ENCODE measurements at regions not wholly inside any gene's neighbourhood (a gene's known extent, or its start where the extent isn't known, plus 50 kb on each side); places are given as distances from the start of the nearest gene placed in this dataset.
"Not testable (repeated sequence)": the region's sequence is repeated elsewhere in the genome, so short reads cannot be mapped to it uniquely, and the experiment has no call there.

DNA sequence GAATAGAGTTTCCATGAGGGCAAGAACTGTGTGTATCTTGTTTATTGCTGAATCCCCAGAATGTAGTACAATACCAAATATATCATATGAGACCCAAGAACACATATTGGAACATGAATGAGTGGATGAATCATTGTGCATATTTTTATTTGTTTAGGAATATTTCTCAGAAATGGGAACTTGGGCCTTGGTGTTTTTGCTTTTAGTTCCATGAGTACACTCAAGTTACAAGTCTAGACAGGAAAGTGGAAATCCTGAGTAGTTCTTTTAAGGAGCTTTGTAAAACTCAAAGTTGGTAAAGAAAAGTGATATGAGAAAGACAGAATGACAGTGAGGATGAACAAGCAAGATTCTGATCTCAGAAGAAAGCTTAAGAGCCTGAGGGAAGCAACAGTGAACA, 647.0 kb downstream of the EFNA5 start:
- Histone ChIP-seq H3K9me3 (replicated peaks; ENCODE audit: control insufficient read depth, low read depth, low read length) (no peaks in the 10 kb centered on the region), H3K4me3 (ENCODE audit: low read length) (no peak overlapping the region), H3K27ac (ENCODE audit: low read length) (no peak overlapping the region), H3K36me3 (ENCODE audit: control insufficient read depth, insufficient read depth, low read length) (no peaks in the 10 kb centered on the region), H3K4me1 (ENCODE audit: control insufficient read depth, insufficient read depth, low read length) (no peaks in the 10 kb centered on the region), H3K27me3 (ENCODE audit: control insufficient read depth, insufficient read depth, low read length) (no peaks in the 10 kb centered on the region)
- no peak for DNase-seq

DNA sequence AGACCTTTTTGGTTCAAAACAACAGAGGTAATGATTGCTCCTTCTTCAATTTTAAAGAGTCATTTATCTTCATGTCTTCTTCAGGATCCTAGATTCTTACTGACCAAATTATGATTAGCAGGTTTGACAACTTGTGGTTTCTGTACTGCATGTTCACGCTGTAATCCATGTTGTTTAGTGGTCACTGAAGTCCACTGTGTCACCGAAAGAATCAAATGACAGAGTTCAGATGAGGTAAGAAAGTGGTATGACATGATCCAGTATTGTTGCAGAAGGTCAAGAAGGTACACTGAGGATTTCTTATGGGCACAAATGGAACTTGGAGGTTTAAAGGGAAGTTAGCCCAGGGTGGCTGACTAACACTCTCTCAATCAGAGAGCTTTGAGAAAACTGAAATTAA, 649.2 kb downstream of the EFNA5 start:
- no peak for DNase-seq
- 96% methylated on average over 2 of the region's 2 CpGs for WGBS (ENCODE audit: insufficient coverage)
- H3K27ac ChIP-seq (ENCODE audit: low read length) = no peak overlapping the region
- H3K9me3 ChIP-seq (replicated peaks; ENCODE audit: control insufficient read depth, low read depth, low read length) = no peaks in the 10 kb centered on the region
- no peak overlapping the region for H3K4me3 ChIP-seq (ENCODE audit: low read length)
- H3K4me1 ChIP-seq (ENCODE audit: control insufficient read depth, insufficient read depth, low read length) = no peaks in the 10 kb centered on the region
- H3K27me3 ChIP-seq (ENCODE audit: control insufficient read depth, insufficient read depth, low read length) = no peaks in the 10 kb centered on the region
- H3K36me3 ChIP-seq (ENCODE audit: control insufficient read depth, insufficient read depth, low read length) = no peaks in the 10 kb centered on the region

DNA sequence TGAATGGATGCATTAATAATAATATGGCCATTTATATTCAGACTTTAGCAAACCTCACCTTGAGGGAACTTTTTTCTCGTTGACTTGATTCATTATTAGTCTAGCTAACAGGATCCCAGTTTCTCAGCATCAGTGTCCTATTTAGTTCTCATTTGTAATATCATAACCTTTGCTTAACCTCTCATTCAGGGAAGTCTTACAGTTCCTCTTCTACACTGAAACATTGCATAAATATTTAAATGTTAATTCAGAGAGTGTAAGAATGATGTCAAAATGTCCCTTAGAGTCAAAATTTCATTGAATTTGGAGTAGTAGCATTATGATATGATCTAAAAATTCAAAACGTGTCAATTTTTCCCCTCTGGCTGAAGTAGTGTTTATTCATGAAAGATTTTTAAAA, 650.1 kb downstream of the EFNA5 start:
- no peak overlapping the region for H3K27ac ChIP-seq (ENCODE audit: low read length)
- no peaks in the 10 kb centered on the region for H3K36me3 ChIP-seq (ENCODE audit: control insufficient read depth, insufficient read depth, low read length)
- H3K27me3 ChIP-seq (ENCODE audit: control insufficient read depth, insufficient read depth, low read length) = no peaks in the 10 kb centered on the region
- WGBS (ENCODE audit: insufficient coverage) = 83% methylated on average over 1 of the region's 2 CpGs
- no peaks in the 10 kb centered on the region for H3K9me3 ChIP-seq (replicated peaks; ENCODE audit: control insufficient read depth, low read depth, low read length)
- no peak for DNase-seq
- H3K4me3 ChIP-seq (ENCODE audit: low read length) = no peak overlapping the region
- no peaks in the 10 kb centered on the region for H3K4me1 ChIP-seq (ENCODE audit: control insufficient read depth, insufficient read depth, low read length)

DNA sequence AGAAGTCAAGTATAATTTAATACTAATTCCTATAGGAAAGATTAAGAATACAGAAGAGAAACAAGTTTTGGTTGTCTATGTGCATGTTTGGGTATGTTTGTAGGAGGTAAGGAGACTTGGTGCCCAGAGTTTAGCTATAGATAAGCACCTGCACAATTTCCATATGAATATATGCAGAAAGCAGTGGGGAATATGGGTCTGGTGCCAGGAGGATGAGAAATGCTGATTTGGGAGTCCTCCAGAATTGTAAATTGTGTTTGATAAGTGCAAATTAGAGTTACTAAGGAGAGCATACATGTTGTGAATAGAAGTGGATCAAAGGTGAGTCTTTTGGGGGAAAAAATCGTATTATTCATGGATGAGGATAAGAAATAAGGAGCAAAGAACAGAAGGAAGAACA, 653.1 kb downstream of the EFNA5 start:
- Histone ChIP-seq H3K4me3 (ENCODE audit: low read length) (no peak overlapping the region), H3K4me1 (ENCODE audit: control insufficient read depth, insufficient read depth, low read length) (no peaks in the 10 kb centered on the region), H3K36me3 (ENCODE audit: control insufficient read depth, insufficient read depth, low read length) (no peaks in the 10 kb centered on the region), H3K27me3 (ENCODE audit: control insufficient read depth, insufficient read depth, low read length) (no peaks in the 10 kb centered on the region), H3K9me3 (replicated peaks; ENCODE audit: control insufficient read depth, low read depth, low read length) (no peaks in the 10 kb centered on the region), H3K27ac (ENCODE audit: low read length) (no peak overlapping the region)
- no peak for DNase-seq
- WGBS (ENCODE audit: insufficient coverage) = 91% methylated on average over 1 of the region's 1 CpG

DNA sequence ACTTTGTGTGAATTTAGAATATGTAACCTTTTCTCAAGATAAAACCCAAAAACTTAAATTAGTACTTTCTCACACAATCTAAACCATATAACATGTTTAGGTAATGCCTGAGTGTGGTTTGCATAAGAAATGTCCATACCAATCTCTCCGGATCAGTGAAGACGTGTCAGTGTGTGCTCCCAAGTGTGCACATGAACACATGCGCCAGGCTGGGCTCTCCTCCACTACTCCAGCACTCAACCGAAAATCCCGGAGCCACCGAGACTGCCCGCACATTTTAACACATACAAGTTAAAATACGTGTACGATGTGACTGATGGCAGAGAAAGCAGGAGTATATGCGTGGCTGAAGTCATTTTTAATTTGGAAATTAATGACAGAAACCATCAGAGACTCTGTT, 658.4 kb downstream of the EFNA5 start:
- DNase-seq = no peak

DNA sequence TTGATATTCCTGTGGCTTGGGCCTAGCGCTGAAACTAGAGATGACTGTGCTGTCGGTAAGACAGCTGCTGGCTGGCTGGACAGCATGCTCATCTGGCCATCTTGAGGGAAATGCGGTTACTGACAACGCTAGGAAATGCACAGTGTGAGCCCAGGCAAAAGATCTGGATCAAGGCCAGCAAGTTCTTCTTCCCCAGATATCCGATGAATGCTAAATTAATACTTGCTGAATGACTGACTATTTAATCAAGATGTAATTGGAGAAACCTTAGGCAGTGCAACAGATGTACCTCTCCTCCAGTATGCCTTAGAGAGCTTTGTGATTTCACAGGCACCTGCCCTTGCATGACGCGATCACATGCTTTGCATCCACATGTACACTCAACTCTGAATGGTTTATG, 659.1 kb downstream of the EFNA5 start:
- peak; percentile 81 for DNase-seq
- Histone ChIP-seq H3K4me1 (ENCODE audit: control insufficient read depth, insufficient read depth, low read length) (no peaks in the 10 kb centered on the region), H3K9me3 (replicated peaks; ENCODE audit: control insufficient read depth, low read depth, low read length) (no peaks in the 10 kb centered on the region), H3K27ac (ENCODE audit: low read length) (no peak overlapping the region), H3K4me3 (ENCODE audit: low read length) (no peak overlapping the region), H3K36me3 (ENCODE audit: control insufficient read depth, insufficient read depth, low read length) (no peaks in the 10 kb centered on the region), H3K27me3 (ENCODE audit: control insufficient read depth, insufficient read depth, low read length) (no peaks in the 10 kb centered on the region)
- 20% methylated on average over 4 of the region's 7 CpGs for WGBS (ENCODE audit: insufficient coverage)

More for the DNA sequence above, 658.4 kb downstream of the EFNA5 start:
- 100% methylated on average over 2 of the region's 10 CpGs for WGBS (ENCODE audit: insufficient coverage)
- H3K27ac ChIP-seq (ENCODE audit: low read length) = no peak overlapping the region
- no peaks in the 10 kb centered on the region for H3K4me1 ChIP-seq (ENCODE audit: control insufficient read depth, insufficient read depth, low read length)
- H3K27me3 ChIP-seq (ENCODE audit: control insufficient read depth, insufficient read depth, low read length) = no peaks in the 10 kb centered on the region
- no peaks in the 10 kb centered on the region for H3K9me3 ChIP-seq (replicated peaks; ENCODE audit: control insufficient read depth, low read depth, low read length)
- no peak overlapping the region for H3K4me3 ChIP-seq (ENCODE audit: low read length)
- H3K36me3 ChIP-seq (ENCODE audit: control insufficient read depth, insufficient read depth, low read length) = no peaks in the 10 kb centered on the region

DNA sequence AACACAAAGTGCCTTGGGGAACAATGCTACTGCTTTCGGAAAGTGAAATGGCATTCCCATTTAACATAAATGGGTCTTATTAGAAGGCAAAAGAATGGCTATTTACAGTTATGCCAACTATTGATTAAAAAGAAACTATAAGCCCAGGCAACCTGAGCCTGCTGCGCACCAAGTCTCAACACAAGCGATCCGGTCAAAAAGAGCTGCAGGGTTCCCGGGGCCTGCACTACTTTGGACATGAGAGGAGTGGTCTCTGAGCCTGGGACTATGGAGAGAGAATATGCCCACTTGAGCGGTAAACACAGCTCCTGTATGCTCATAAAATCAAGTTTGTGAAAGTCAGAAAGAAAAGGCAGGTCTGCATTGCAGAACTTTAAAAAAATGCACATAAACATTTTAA, 660.7 kb downstream of the EFNA5 start:
- WGBS (ENCODE audit: insufficient coverage) = 80% methylated on average over 1 of the region's 6 CpGs
- no peaks in the 10 kb centered on the region for H3K36me3 ChIP-seq (ENCODE audit: control insufficient read depth, insufficient read depth, low read length)
- no peak for DNase-seq
- no peaks in the 10 kb centered on the region for H3K27me3 ChIP-seq (ENCODE audit: control insufficient read depth, insufficient read depth, low read length)
- H3K9me3 ChIP-seq (replicated peaks; ENCODE audit: control insufficient read depth, low read depth, low read length) = no peaks in the 10 kb centered on the region
- H3K27ac ChIP-seq (ENCODE audit: low read length) = no peak overlapping the region
- no peak overlapping the region for H3K4me3 ChIP-seq (ENCODE audit: low read length)
- no peaks in the 10 kb centered on the region for H3K4me1 ChIP-seq (ENCODE audit: control insufficient read depth, insufficient read depth, low read length)

DNA sequence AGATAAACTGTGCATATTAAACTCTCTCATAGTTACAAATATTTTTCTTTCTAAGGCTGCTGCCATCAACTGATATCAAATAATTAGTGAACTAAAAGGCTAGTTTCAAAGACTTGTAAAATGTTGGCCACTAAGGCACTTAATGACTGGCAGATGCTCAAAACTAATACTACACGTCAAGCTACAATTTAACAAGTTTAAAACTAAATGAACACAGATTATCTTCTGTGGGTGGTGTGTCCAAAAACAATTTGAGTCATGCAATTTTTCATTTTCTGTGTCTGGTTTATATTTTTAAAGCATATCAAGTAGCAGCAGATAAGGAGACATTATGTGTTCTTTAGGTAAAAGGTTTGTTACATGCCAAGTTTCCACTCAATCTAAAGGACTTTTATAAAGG, 665.1 kb downstream of the EFNA5 start:
- no peak for DNase-seq
- Histone ChIP-seq H3K4me1 (ENCODE audit: control insufficient read depth, insufficient read depth, low read length) (no peaks in the 10 kb centered on the region), H3K27ac (ENCODE audit: low read length) (no peak overlapping the region), H3K27me3 (ENCODE audit: control insufficient read depth, insufficient read depth, low read length) (no peaks in the 10 kb centered on the region), H3K4me3 (ENCODE audit: low read length) (no peak overlapping the region), H3K36me3 (ENCODE audit: control insufficient read depth, insufficient read depth, low read length) (no peaks in the 10 kb centered on the region), H3K9me3 (replicated peaks; ENCODE audit: control insufficient read depth, low read depth, low read length) (no peaks in the 10 kb centered on the region)
- WGBS (ENCODE audit: insufficient coverage) = no CpG with 5 or more reads among the region's 1 CpG

DNA sequence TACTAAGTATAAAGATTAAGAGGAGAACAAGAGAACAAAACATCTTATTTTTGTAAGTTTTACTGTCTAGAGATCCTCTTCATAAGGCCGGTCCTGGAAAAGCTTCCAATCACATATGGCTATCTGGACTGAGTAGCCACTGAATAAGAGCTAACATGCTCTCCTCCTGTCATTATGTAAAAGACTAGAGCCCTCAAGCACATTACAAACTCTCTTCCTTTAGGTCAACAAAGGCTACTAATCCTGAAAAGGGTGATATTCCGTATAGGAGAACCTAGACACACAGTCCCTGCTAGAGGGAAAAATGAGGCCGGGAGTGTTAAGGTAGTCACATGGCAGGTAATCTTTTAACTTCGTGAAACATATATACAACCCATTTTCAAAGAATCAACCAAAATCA, 665.6 kb downstream of the EFNA5 start:
- no peaks in the 10 kb centered on the region for H3K36me3 ChIP-seq (ENCODE audit: control insufficient read depth, insufficient read depth, low read length)
- H3K9me3 ChIP-seq (replicated peaks; ENCODE audit: control insufficient read depth, low read depth, low read length) = no peaks in the 10 kb centered on the region
- no peak for DNase-seq
- no peaks in the 10 kb centered on the region for H3K27me3 ChIP-seq (ENCODE audit: control insufficient read depth, insufficient read depth, low read length)
- no peak overlapping the region for H3K4me3 ChIP-seq (ENCODE audit: low read length)
- H3K4me1 ChIP-seq (ENCODE audit: control insufficient read depth, insufficient read depth, low read length) = no peaks in the 10 kb centered on the region
- no peak overlapping the region for H3K27ac ChIP-seq (ENCODE audit: low read length)
- WGBS (ENCODE audit: insufficient coverage) = no CpG with 5 or more reads among the region's 4 CpGs

DNA sequence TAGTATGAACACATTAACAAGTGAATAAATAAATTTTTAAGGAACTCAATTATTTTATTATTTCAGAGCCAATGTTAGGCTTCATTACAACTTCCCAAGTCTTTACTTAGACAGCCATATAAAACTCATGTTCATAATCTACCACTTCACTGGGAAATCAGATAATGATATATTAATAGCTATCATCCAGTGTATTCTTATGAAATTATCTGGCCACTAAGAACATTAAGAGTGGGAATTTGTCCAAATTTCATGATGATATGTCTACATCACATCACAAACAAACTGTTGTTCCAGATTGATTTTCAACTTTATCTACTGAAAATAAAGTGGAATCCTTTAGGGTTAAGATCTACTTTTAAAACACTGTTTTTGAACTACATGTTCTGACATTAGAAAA, 668.6 kb downstream of the EFNA5 start:
- H3K36me3 ChIP-seq (ENCODE audit: control insufficient read depth, insufficient read depth, low read length) = no peaks in the 10 kb centered on the region
- H3K27me3 ChIP-seq (ENCODE audit: control insufficient read depth, insufficient read depth, low read length) = no peaks in the 10 kb centered on the region
- no peak for DNase-seq
- peaks cover 3% of the 10 kb centered on the region for H3K9me3 ChIP-seq (replicated peaks; ENCODE audit: control insufficient read depth, low read depth, low read length)
- no peak overlapping the region for H3K4me3 ChIP-seq (ENCODE audit: low read length)
- H3K4me1 ChIP-seq (ENCODE audit: control insufficient read depth, insufficient read depth, low read length) = no peaks in the 10 kb centered on the region
- no peak overlapping the region for H3K27ac ChIP-seq (ENCODE audit: low read length)

DNA sequence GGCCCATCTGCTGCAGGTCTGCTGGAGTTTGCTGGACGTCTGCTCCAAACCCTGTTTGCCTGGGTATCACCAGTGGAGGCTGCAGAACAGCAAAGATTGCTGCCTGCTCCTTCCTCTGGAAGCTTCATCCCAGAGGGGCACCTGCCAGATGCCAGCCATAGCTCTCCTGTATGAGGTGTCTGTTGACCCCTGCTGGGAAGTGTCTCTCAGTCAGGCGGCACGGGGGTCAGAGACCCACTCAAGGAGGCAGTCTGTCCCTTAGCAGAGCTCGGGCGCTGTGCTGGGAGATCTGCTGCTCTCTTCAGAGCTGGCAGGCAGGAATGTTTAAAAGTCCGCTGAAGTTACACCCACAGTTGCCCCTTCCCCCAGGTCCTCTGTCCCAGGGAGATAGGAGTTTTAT, 671.2 kb downstream of the EFNA5 start:
- H3K4me1 ChIP-seq (ENCODE audit: control insufficient read depth, insufficient read depth, low read length); H3K4me3 ChIP-seq (ENCODE audit: low read length); H3K36me3 ChIP-seq (ENCODE audit: control insufficient read depth, insufficient read depth, low read length); DNase-seq; H3K27ac ChIP-seq (ENCODE audit: low read length); H3K9me3 ChIP-seq (replicated peaks; ENCODE audit: control insufficient read depth, low read depth, low read length); H3K27me3 ChIP-seq (ENCODE audit: control insufficient read depth, insufficient read depth, low read length): not testable (repeated sequence)
- 95% methylated on average over 3 of the region's 6 CpGs for WGBS (ENCODE audit: insufficient coverage)

Measured in muscle of leg (tissue), 3 donors.